BLaER1 (cell line): ENCODE measurements at regions not wholly inside any gene's neighbourhood (a gene's known extent, or its start where the extent isn't known, plus 50 kb on each side); places are given as distances from the start of the nearest gene placed in this dataset.

Experiments
- H3K27ac ChIP-seq: shearing (Covaris generic); formaldehyde crosslinking; 2 replicates; pipeline ENCODE4 v1.8.1; 2022
- H3K27me3 ChIP-seq: shearing (Covaris generic); formaldehyde crosslinking; 2 replicates; pipeline ENCODE4 v1.8.1; 2022
- H3K36me3 ChIP-seq: shearing (Covaris generic); formaldehyde crosslinking; 2 replicates; pipeline ENCODE4 v1.8.1; 2022
- H3K4me1 ChIP-seq: shearing (Covaris generic); formaldehyde crosslinking; 2 replicates; pipeline ENCODE4 v1.8.1; 2022
- H3K4me2 ChIP-seq: shearing (Covaris generic); formaldehyde crosslinking; 2 replicates; pipeline ENCODE4 v1.8.1; 2022
- H3K4me3 ChIP-seq: shearing (Covaris generic); formaldehyde crosslinking; 2 replicates; pipeline ENCODE4 v1.8.1; 2022
- H3K9ac ChIP-seq: shearing (Covaris generic); formaldehyde crosslinking; 2 replicates; pipeline ENCODE4 v1.8.1; 2022
- H3K9me3 ChIP-seq: shearing (Covaris generic); formaldehyde crosslinking; 2 replicates; pipeline ENCODE4 v1.8.1; 2022
- H4K20me1 ChIP-seq: shearing (Covaris generic); formaldehyde crosslinking; 2 replicates; pipeline ENCODE4 v1.8.1; 2022
- Cebpa-rat ChIP-seq: shearing (Covaris generic); IDR thresholded peaks from 2 replicates; pipeline ENCODE4 v1.8.1; 2022

- no peak overlapping the region for H3K27ac ChIP-seq
Measured at GRCh38 chr4:153062652-153063168, 126.6 kb downstream of the FHDC1 start.

GRCh38 chr4:153063490-153063889 lies 127.4 kb downstream of the FHDC1 start:
- no peaks in the 10 kb centered on the region for H3K36me3 ChIP-seq
- H3K4me3 ChIP-seq = no peak overlapping the region
- no peak overlapping the region for H3K27ac ChIP-seq
- no peak for TF ChIP-seq Cebpa-rat
- no peak overlapping the region for H3K9ac ChIP-seq
- no peaks in the 10 kb centered on the region for H3K4me1 ChIP-seq
- H3K9me3 ChIP-seq = no peaks in the 10 kb centered on the region
- no peaks in the 10 kb centered on the region for H4K20me1 ChIP-seq
- H3K27me3 ChIP-seq = no peaks in the 10 kb centered on the region
- H3K4me2 ChIP-seq = no peak overlapping the region

More at GRCh38 chr4:153062652-153063168, 126.6 kb downstream of the FHDC1 start:
- Histone ChIP-seq H3K4me1 (no peaks in the 10 kb centered on the region), H3K27me3 (no peaks in the 10 kb centered on the region), H3K4me3 (no peak overlapping the region), H3K9me3 (no peaks in the 10 kb centered on the region), H3K4me2 (no peak overlapping the region), H3K9ac (no peak overlapping the region), H3K36me3 (no peaks in the 10 kb centered on the region), H4K20me1 (no peaks in the 10 kb centered on the region)
- no peak for TF ChIP-seq Cebpa-rat

- no peaks in the 10 kb centered on the region for H4K20me1 ChIP-seq
- no peak overlapping the region for H3K27ac ChIP-seq
- no peak for TF ChIP-seq Cebpa-rat
- H3K27me3 ChIP-seq = no peaks in the 10 kb centered on the region
- H3K4me2 ChIP-seq = no peak overlapping the region
- no peak overlapping the region for H3K4me3 ChIP-seq
- no peaks in the 10 kb centered on the region for H3K9me3 ChIP-seq
- H3K36me3 ChIP-seq = no peaks in the 10 kb centered on the region
- no peak overlapping the region for H3K9ac ChIP-seq
- H3K4me1 ChIP-seq = no peaks in the 10 kb centered on the region
Measured at GRCh38 chr4:153064571-153064970, 128.4 kb downstream of the FHDC1 start.

- Histone ChIP-seq H3K9me3 (no peaks in the 10 kb centered on the region), H3K4me1 (no peaks in the 10 kb centered on the region), H3K27me3 (no peaks in the 10 kb centered on the region), H3K36me3 (no peaks in the 10 kb centered on the region), H3K4me3 (no peak overlapping the region), H4K20me1 (no peaks in the 10 kb centered on the region), H3K27ac (no peak overlapping the region), H3K9ac (no peak overlapping the region), H3K4me2 (no peak overlapping the region)
- TF ChIP-seq Cebpa-rat = no peak
Measured at GRCh38 chr4:153065276-153065675, 129.2 kb downstream of the FHDC1 start.

- Histone ChIP-seq H3K4me3 (no peak overlapping the region), H3K36me3 (no peaks in the 10 kb centered on the region), H3K9me3 (peaks cover 6% of the 10 kb centered on the region), H3K9ac (no peak overlapping the region), H3K27me3 (no peaks in the 10 kb centered on the region), H3K4me1 (no peaks in the 10 kb centered on the region), H3K4me2 (no peak overlapping the region), H4K20me1 (no peaks in the 10 kb centered on the region), H3K27ac (no peak overlapping the region)
- TF ChIP-seq Cebpa-rat = no peak
Measured at GRCh38 chr4:153067376-153067775, 131.3 kb downstream of the FHDC1 start.

GRCh38 chr4:153068751-153069150 lies 132.6 kb downstream of the FHDC1 start:
- Histone ChIP-seq H3K4me1 (no peaks in the 10 kb centered on the region), H4K20me1 (no peaks in the 10 kb centered on the region), H3K4me2 (no peak overlapping the region), H3K9ac (no peak overlapping the region), H3K27ac (no peak overlapping the region), H3K9me3 (peaks cover 6% of the 10 kb centered on the region), H3K4me3 (no peak overlapping the region), H3K27me3 (no peaks in the 10 kb centered on the region), H3K36me3 (no peaks in the 10 kb centered on the region)
- TF ChIP-seq Cebpa-rat = no peak

- no peak for TF ChIP-seq Cebpa-rat
- H3K27me3 ChIP-seq = no peaks in the 10 kb centered on the region
- H3K9ac ChIP-seq = no peak overlapping the region
- peaks cover 6% of the 10 kb centered on the region for H3K9me3 ChIP-seq
- H4K20me1 ChIP-seq = no peaks in the 10 kb centered on the region
- H3K4me2 ChIP-seq = no peak overlapping the region
- H3K4me3 ChIP-seq = no peak overlapping the region
- no peak overlapping the region for H3K27ac ChIP-seq
- H3K4me1 ChIP-seq = no peaks in the 10 kb centered on the region
- no peaks in the 10 kb centered on the region for H3K36me3 ChIP-seq
Measured at GRCh38 chr4:153071958-153072598, 132.2 kb upstream of the TRIM2 start.

- Histone ChIP-seq H3K4me3 (no peak overlapping the region), H3K27ac (no peak overlapping the region), H3K36me3 (no peaks in the 10 kb centered on the region), H4K20me1 (no peaks in the 10 kb centered on the region), H3K4me2 (no peak overlapping the region), H3K4me1 (no peaks in the 10 kb centered on the region), H3K9me3 (peaks cover 6% of the 10 kb centered on the region), H3K27me3 (no peaks in the 10 kb centered on the region), H3K9ac (no peak overlapping the region)
- no peak for TF ChIP-seq Cebpa-rat
Measured at GRCh38 chr4:153072661-153073060, 131.6 kb upstream of the TRIM2 start.

GRCh38 chr4:153074486-153074885 lies 129.8 kb upstream of the TRIM2 start:
- Histone ChIP-seq H3K9me3 (peaks cover 6% of the 10 kb centered on the region), H3K27ac (no peak overlapping the region), H3K4me2 (no peak overlapping the region), H3K4me1 (peaks cover 7% of the 10 kb centered on the region), H3K4me3 (no peak overlapping the region), H3K36me3 (no peaks in the 10 kb centered on the region), H3K27me3 (no peaks in the 10 kb centered on the region), H3K9ac (no peak overlapping the region), H4K20me1 (no peaks in the 10 kb centered on the region)
- TF ChIP-seq Cebpa-rat = no peak

- Histone ChIP-seq H3K4me2 (no peak overlapping the region), H3K27me3 (no peaks in the 10 kb centered on the region), H4K20me1 (no peaks in the 10 kb centered on the region), H3K4me1 (peaks cover 13% of the 10 kb centered on the region), H3K4me3 (no peak overlapping the region), H3K27ac (no peak overlapping the region), H3K9me3 (peaks cover 6% of the 10 kb centered on the region), H3K36me3 (no peaks in the 10 kb centered on the region), H3K9ac (no peak overlapping the region)
- TF ChIP-seq Cebpa-rat = no peak
Measured at GRCh38 chr4:153074936-153075630, 129.2 kb upstream of the TRIM2 start.
